GM15510 (cell line): ENCODE measurements at regions not wholly inside any gene's neighbourhood (a gene's known extent, or its start where the extent isn't known, plus 50 kb on each side); places are given as distances from the start of the nearest gene placed in this dataset.

Experiments
- POLR2A ChIP-seq: IDR thresholded peaks from 3 replicates; pipeline ENCODE4 v1.6.1; 2011; ENCODE audit warnings: borderline replicate concordance; ENCODE audit not compliant: insufficient read length; ENCODE audit errors: extremely low read depth

GRCh38 chr16:85477801-85478363 lies 135.2 kb upstream of the GSE1 start:
- no peak for TF ChIP-seq POLR2A

- TF ChIP-seq POLR2A, result no peak
These were observed 133.0 kb upstream of the GSE1 start for GRCh38 chr16:85479972-85480726.

DNA sequence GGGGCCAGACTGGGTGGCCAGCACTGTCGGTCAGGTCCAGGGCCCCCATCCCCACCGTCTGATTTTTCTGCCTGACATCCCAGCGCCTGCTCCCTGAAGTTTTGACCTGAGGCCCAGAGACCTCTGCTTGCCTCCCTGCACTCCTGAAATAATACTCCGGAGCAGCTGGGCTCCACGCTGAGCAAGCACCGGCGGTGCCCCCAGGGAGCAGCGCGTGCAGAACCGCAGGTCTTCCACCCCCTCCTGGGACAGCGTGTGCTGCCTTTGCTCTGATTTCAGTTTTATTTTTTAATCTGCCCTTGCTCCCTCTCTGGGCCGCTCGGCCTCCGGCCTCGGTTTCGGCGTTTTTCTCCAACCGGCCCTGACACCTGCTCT lies 132.4 kb upstream of the GSE1 start:
- TF ChIP-seq POLR2A, result no peak

GRCh38 chr16:85481206-85481605 lies 131.9 kb upstream of the GSE1 start:
- TF ChIP-seq POLR2A, result no peak

DNA sequence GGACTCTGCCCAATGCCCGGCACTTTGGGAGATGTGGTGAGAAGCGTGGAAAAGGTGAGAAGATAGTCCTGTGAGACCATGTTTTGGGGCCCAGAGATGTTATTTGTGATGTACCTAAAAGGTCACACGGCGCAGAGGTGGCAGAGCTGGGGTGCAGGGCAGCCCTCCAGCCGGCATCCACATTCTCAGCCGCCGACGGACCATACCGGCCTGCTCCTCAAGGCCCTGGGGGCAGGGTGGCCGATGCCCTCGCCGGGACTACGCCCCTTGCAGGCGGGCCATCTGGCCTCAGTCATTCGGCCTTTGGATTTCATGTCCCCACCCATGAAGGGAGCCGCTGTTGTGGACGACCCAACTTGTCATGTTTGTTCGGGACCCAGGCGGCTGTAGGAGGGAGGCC lies 131.4 kb upstream of the GSE1 start:
- TF ChIP-seq POLR2A, result no peak

- TF ChIP-seq POLR2A, result no peak
These were observed 129.7 kb upstream of the GSE1 start for GRCh38 chr16:85483424-85483823.

DNA sequence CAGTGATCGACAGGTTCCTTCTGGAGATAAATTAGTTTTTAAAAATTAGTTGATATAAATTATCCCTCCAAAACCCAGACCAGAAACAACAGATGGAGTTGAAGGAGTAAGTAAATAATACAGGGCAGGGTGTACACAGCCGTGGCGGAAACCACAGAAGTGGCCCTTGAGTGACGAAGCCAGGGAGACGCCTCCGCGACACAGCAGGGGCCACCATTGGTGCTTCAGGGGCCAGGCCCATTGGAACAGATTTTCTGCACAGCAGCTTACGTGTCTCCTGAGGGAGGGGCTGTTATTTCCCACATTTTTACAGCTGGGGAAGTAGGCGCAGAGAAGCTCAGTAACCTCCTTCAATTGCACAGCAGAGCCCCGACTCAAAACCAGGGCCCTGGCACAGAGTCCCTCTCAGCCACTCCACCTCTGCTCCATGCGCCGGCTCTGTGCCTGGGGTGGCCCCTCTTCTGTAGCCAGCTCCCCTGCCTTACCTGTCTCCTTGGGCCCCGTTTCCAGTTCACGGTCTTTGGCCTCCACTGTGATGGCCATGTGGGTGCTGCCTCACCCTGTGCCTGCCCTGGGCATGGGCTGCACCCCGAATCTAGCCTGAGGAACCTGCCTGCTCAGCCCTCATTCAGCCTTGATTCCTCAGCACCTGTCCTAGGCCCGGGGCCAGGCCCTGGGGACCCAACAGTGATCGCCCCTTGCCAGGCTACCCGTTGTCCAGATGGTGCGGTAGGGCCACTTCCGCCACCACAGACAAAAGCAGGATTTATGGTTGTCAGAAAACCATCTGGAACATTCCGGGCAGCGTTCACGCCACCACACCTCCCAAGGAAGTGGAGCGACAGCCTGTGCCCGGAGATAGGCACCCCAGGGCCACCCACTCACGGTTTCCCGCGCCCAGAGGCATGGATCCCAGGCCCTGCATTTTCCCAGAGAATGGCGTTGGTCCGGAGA lies 128.5 kb upstream of the GSE1 start:
- no peak for TF ChIP-seq POLR2A

GRCh38 chr16:85485379-85485778 lies 127.7 kb upstream of the GSE1 start:
- no peak for TF ChIP-seq POLR2A

- no peak for TF ChIP-seq POLR2A
These were observed 126.7 kb upstream of the GSE1 start for GRCh38 chr16:85486256-85486915.

- no peak for TF ChIP-seq POLR2A
These were observed 124.7 kb upstream of the GSE1 start for GRCh38 chr16:85488414-85488813.

- no peak for TF ChIP-seq POLR2A
These were observed 122.6 kb upstream of the GSE1 start for GRCh38 chr16:85490407-85491057.

- TF ChIP-seq POLR2A, result no peak
These were observed 121.9 kb upstream of the GSE1 start for GRCh38 chr16:85491058-85491771.

GRCh38 chr16:85491798-85492294 lies 121.3 kb upstream of the GSE1 start:
- TF ChIP-seq POLR2A, result no peak
